GM12878 (cell line): ENCODE measurements at regions not wholly inside any gene's neighbourhood (a gene's known extent, or its start where the extent isn't known, plus 50 kb on each side); places are given as distances from the start of the nearest gene placed in this dataset.

Experiments used
- CTCF ChIP-seq, 3 experiments: IDR thresholded peaks in 2 of 3; conservative IDR thresholded peaks in 1 of 3; 2 replicates each; pipeline ENCODE4 v1.5.1; 2011; ENCODE audit warnings: low read depth in 3 of 3, low read length in 3 of 3, mild to moderate bottlenecking in 3 of 3, control low read depth in 2 of 3, moderate library complexity in 2 of 3, inconsistent platforms in 1 of 3, mixed read lengths in 1 of 3; ENCODE audit not compliant: control insufficient read depth in 2 of 3, insufficient read depth in 1 of 3; ENCODE audit errors: extremely low read depth in 1 of 3
- EED ChIP-seq: sonication (generic); IDR thresholded peaks from 2 replicates; pipeline ENCODE4 v1.6.1; 2016; ENCODE audit warnings: antibody characterized with exemption, low read depth
- EZH2 ChIP-seq: IDR thresholded peaks from 2 replicates; pipeline ENCODE4 v1.6.1; 2012; ENCODE audit warnings: low read depth, mild to moderate bottlenecking, control low read depth, inconsistent platforms, low read length, borderline replicate concordance; ENCODE audit not compliant: control insufficient read depth
- GABPA ChIP-seq: IDR thresholded peaks from 2 replicates; pipeline ENCODE4 v1.6.1; 2014; ENCODE audit warnings: antibody characterized with exemption, low read depth, mild to moderate bottlenecking, inconsistent platforms
- JUNB ChIP-seq: IDR thresholded peaks from 2 replicates; pipeline ENCODE4 v1.6.1; 2016; ENCODE audit warnings: antibody characterized with exemption, mild to moderate bottlenecking
- POLR2A ChIP-seq: IDR thresholded peaks from 2 replicates; pipeline ENCODE4 v1.6.1; 2011; ENCODE audit warnings: low read depth, mild to moderate bottlenecking, low read length
- TCF12 ChIP-seq: IDR thresholded peaks from 2 replicates; pipeline ENCODE4 v1.6.1; 2011; ENCODE audit warnings: low read depth, mild to moderate bottlenecking, low read length
- ZBTB40 ChIP-seq: fragments of 450-650 bp; IDR thresholded peaks from 2 replicates; pipeline ENCODE4 v1.6.1; 2016; ENCODE audit warnings: mild to moderate bottlenecking, moderate library complexity, borderline replicate concordance
- TF ChIP-seq, protein P1 (sequence below): IDR thresholded peaks from 2 replicates; pipeline ENCODE4 v1.6.1; 2012; ENCODE audit warnings: low read depth, low read length, improper control_type of control experiment

- TF ChIP-seq EED (no peak), CTCF (IDR thresholded peaks at IDR 0.05 in 2 of 3, conservative IDR thresholded peaks at IDR 0.05 in 1 of 3; ENCODE audit: control insufficient read depth in 2 of 3, extremely low read depth in 1 of 3, insufficient read depth in 1 of 3, low read depth in 3 of 3, low read length in 3 of 3) (peak in 2 of 3 experiments; percentile 6 to 13; a peak in 1 of 6 replicates), JUNB (no peak), POLR2A (no peak), EZH2 (no peak), TCF12 (no peak), ZBTB40 (no peak), GABPA (no peak)
- TF ChIP-seq, protein P1, sequence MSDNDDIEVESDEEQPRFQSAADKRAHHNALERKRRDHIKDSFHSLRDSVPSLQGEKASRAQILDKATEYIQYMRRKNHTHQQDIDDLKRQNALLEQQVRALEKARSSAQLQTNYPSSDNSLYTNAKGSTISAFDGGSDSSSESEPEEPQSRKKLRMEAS: no peak
These were observed 312.5 kb upstream of the PTGER4 start for GRCh38 chr5:40367255-40367654.
